ENCODE measurements at regions not wholly inside any gene's neighbourhood (a gene's known extent, or its start where the extent isn't known, plus 50 kb on each side); places are given as distances from the start of the nearest gene placed in this dataset.

DNA sequence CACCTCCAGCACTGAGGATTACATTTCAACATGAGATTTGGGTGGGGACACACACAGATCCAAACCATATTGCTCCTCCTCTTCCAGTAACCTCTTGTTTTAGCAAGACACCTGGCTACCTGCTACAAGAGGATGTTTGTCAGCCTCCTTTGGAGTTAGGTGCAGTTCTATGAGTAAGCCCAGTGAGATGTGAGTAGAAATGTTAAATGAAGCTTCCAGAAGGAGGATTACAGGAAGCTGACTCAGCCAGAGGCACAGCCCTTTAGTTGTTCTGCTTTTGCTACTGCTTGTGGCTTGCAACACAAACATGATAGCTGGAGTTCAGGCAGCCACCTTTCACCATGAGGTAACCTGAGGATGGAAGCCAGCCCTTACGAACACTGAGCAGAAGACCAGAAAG is 382.7 kb upstream of the RNF32 start:
- no peak for TF ChIP-seq POLR2A (IDR thresholded peaks at IDR 0.05; ENCODE audit: low read depth, low read length)
- no peak for TF ChIP-seq TAF1 (IDR thresholded peaks at IDR 0.05; ENCODE audit: low read depth, low read length)
